ENCODE measurements at regions not wholly inside any gene's neighbourhood (a gene's known extent, or its start where the extent isn't known, plus 50 kb on each side); places are given as distances from the start of the nearest gene placed in this dataset.

- H3K4me1 ChIP-seq (ENCODE audit: control insufficient read depth, extremely low read depth, insufficient read depth, low read length) = no peaks in the 10 kb centered on the region
- FAIRE-seq = no peak
- no peaks in the 10 kb centered on the region for H3K27me3 ChIP-seq (ENCODE audit: control insufficient read depth, extremely low read depth, insufficient read depth, low read length)
- H3K9me1 ChIP-seq (ENCODE audit: control insufficient read depth, extremely low read depth, insufficient read depth, low read length) = no peaks in the 10 kb centered on the region
- H3K4me3 ChIP-seq (ENCODE audit: control insufficient read depth in 2 of 3, extremely low read depth in 1 of 3, insufficient read depth in 2 of 3, low read depth in 1 of 3, low read length in 3 of 3) = no peak overlapping the region
- no peaks in the 10 kb centered on the region for H4K20me1 ChIP-seq (ENCODE audit: control insufficient read depth, extremely low read depth, insufficient read depth, low read length)
- TF ChIP-seq EZH2 (IDR thresholded peaks at IDR 0.05; ENCODE audit: low read length) (no peak), CTCF (optimal IDR thresholded peaks at IDR 0.05 in 1 of 3, IDR thresholded peaks at IDR 0.05 in 1 of 3, conservative IDR thresholded peaks at IDR 0.05 in 1 of 3; ENCODE audit: extremely low read depth in 1 of 3, insufficient read depth in 2 of 3, low read length in 3 of 3) (no peak)
- H3K9me3 ChIP-seq (ENCODE audit: control insufficient read depth, low read depth, low read length) = peaks cover 5% of the 10 kb centered on the region
- no peaks in the 10 kb centered on the region for H3K79me2 ChIP-seq (ENCODE audit: control insufficient read depth, insufficient read depth, low read length)
- H3K4me2 ChIP-seq (ENCODE audit: control insufficient read depth, extremely low read depth, insufficient read depth, low read depth, low read length) = no peak overlapping the region
- DNase-seq (ENCODE audit: low read depth, low spot score) = no peak
- H3K27ac ChIP-seq (ENCODE audit: control insufficient read depth, insufficient read depth, low read length) = no peak overlapping the region
- dilution Hi-C loops (cut with MboI; ENCODE audit: extremely low pct_ligation_motif_present, low sequenced_read_pairs) = no loop called here
- H2AFZ ChIP-seq (ENCODE audit: control insufficient read depth, low read length) = no peak overlapping the region
- H3K9ac ChIP-seq (ENCODE audit: control insufficient read depth, extremely low read depth, insufficient read depth, low read length) = no peak overlapping the region
- H3K36me3 ChIP-seq (ENCODE audit: control insufficient read depth in 2 of 2, extremely low read depth in 1 of 2, insufficient read depth in 2 of 2, low read length in 2 of 2) = no peaks in the 10 kb centered on the region
These were observed 164.1 kb upstream of the ZNF618 start for GRCh38 chr9:113712053-113712452.

DNA sequence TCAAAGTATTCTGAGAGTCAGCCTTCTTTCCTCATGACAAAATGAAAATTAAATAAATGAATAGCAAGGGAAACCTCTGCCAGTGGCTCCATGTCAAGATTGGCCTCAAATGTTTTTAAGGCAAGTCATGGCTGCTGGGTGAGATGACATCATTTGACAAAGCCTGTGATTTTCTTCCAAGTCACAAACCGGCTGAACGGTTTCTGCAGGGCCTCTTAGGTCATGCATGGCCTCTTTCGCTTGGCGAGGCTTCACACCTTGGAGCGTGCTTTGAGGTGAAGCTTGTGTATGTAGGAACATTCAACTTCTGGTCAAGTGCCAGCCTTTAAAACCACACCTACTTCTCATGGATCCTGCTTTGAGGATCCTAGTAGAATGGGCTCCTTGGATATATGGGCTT lies 161.0 kb upstream of the ZNF618 start:
- Histone ChIP-seq H3K9ac (ENCODE audit: control insufficient read depth, extremely low read depth, insufficient read depth, low read length) (no peak overlapping the region), H3K27me3 (ENCODE audit: control insufficient read depth, extremely low read depth, insufficient read depth, low read length) (peaks cover 6% of the 10 kb centered on the region), H3K36me3 (ENCODE audit: control insufficient read depth in 2 of 2, extremely low read depth in 1 of 2, insufficient read depth in 2 of 2, low read length in 2 of 2) (no peaks in the 10 kb centered on the region), H3K4me3 (ENCODE audit: control insufficient read depth in 2 of 3, extremely low read depth in 1 of 3, insufficient read depth in 2 of 3, low read depth in 1 of 3, low read length in 3 of 3) (no peak overlapping the region), H3K27ac (ENCODE audit: control insufficient read depth, insufficient read depth, low read length) (no peak overlapping the region), H3K4me1 (ENCODE audit: control insufficient read depth, extremely low read depth, insufficient read depth, low read length) (no peaks in the 10 kb centered on the region), H3K9me1 (ENCODE audit: control insufficient read depth, extremely low read depth, insufficient read depth, low read length) (no peaks in the 10 kb centered on the region), H4K20me1 (ENCODE audit: control insufficient read depth, extremely low read depth, insufficient read depth, low read length) (no peaks in the 10 kb centered on the region), H2AFZ (ENCODE audit: control insufficient read depth, low read length) (no peak overlapping the region), H3K4me2 (ENCODE audit: control insufficient read depth, extremely low read depth, insufficient read depth, low read depth, low read length) (no peak overlapping the region), H3K79me2 (ENCODE audit: control insufficient read depth, insufficient read depth, low read length) (no peaks in the 10 kb centered on the region), H3K9me3 (ENCODE audit: control insufficient read depth, low read depth, low read length) (peaks cover 2% of the 10 kb centered on the region)
- DNase-seq (ENCODE audit: low read depth, low spot score) (no peak), FAIRE-seq (no peak)
- dilution Hi-C loops (cut with MboI; ENCODE audit: extremely low pct_ligation_motif_present, low sequenced_read_pairs) = no loop called here
- TF ChIP-seq CTCF (optimal IDR thresholded peaks at IDR 0.05 in 1 of 3, IDR thresholded peaks at IDR 0.05 in 1 of 3, conservative IDR thresholded peaks at IDR 0.05 in 1 of 3; ENCODE audit: extremely low read depth in 1 of 3, insufficient read depth in 2 of 3, low read length in 3 of 3) (no peak), EZH2 (IDR thresholded peaks at IDR 0.05; ENCODE audit: low read length) (no peak)

All from keratinocyte (primary cell).